Endothelial cell of umbilical vein (primary cell): ENCODE measurements at regions not wholly inside any gene's neighbourhood (a gene's known extent, or its start where the extent isn't known, plus 50 kb on each side); places are given as distances from the start of the nearest gene placed in this dataset.

Experiments used
- CTCF ChIP-seq, 2 donors: IDR thresholded peaks; 1 replicate in 1 of 2; 2 replicates in 1 of 2; pipeline ENCODE4 v1.5.1; 2011; ENCODE audit warnings: low read length in 2 of 2, mild to moderate bottlenecking in 2 of 2, moderate library complexity in 2 of 2, control low read depth in 1 of 2, inconsistent platforms in 1 of 2, low read depth in 1 of 2; ENCODE audit not compliant: insufficient read depth in 1 of 2; ENCODE audit errors: extremely low read depth in 1 of 2
- EZH2 ChIP-seq: IDR thresholded peaks from 2 replicates; pipeline ENCODE4 v1.6.1; 2012; ENCODE audit warnings: borderline replicate concordance, low read depth, mild to moderate bottlenecking, moderate library complexity, low read length, inconsistent platforms; ENCODE audit not compliant: severe bottlenecking
- GATA2 ChIP-seq: IDR thresholded peaks from 2 replicates; pipeline ENCODE4 v1.7.0; 2011; ENCODE audit warnings: low read depth, mild to moderate bottlenecking, moderate library complexity, mixed read lengths, low read length; ENCODE audit not compliant: insufficient read length, insufficient read depth
- JUN ChIP-seq: IDR thresholded peaks from 2 replicates; pipeline ENCODE4 v1.6.1; 2011; ENCODE audit warnings: borderline replicate concordance, low read depth; ENCODE audit not compliant: insufficient read length, insufficient read depth
- MAX ChIP-seq: IDR thresholded peaks from 2 replicates; pipeline ENCODE4 v1.6.1; 2011; ENCODE audit not compliant: insufficient read depth, insufficient read length
- POLR2A ChIP-seq: IDR thresholded peaks from 2 replicates; pipeline ENCODE4 v1.6.1; 2012; ENCODE audit warnings: low read depth, mild to moderate bottlenecking, control low read depth, low read length
- POLR2AphosphoS5 ChIP-seq: IDR thresholded peaks from 2 replicates; pipeline ENCODE4 v1.6.1; 2012; ENCODE audit warnings: low read depth, mild to moderate bottlenecking, control low read depth, low read length, moderate library complexity; ENCODE audit not compliant: insufficient read depth

GRCh38 chr22:27130906-27131305 lies 473.5 kb downstream of the MIAT start:
- TF ChIP-seq CTCF (IDR thresholded peaks at IDR 0.05; ENCODE audit: extremely low read depth in 1 of 2, insufficient read depth in 1 of 2, low read depth in 1 of 2, low read length in 2 of 2) = no peak
- TF ChIP-seq EZH2 = no peak
- no peak for TF ChIP-seq POLR2A
- TF ChIP-seq POLR2AphosphoS5 = no peak
- peak; percentile 39 for TF ChIP-seq GATA2
- peak; percentile 52 for TF ChIP-seq JUN
- TF ChIP-seq MAX = no peak
